ENCODE measurements at regions not wholly inside any gene's neighbourhood (a gene's known extent, or its start where the extent isn't known, plus 50 kb on each side); places are given as distances from the start of the nearest gene placed in this dataset.

DNA sequence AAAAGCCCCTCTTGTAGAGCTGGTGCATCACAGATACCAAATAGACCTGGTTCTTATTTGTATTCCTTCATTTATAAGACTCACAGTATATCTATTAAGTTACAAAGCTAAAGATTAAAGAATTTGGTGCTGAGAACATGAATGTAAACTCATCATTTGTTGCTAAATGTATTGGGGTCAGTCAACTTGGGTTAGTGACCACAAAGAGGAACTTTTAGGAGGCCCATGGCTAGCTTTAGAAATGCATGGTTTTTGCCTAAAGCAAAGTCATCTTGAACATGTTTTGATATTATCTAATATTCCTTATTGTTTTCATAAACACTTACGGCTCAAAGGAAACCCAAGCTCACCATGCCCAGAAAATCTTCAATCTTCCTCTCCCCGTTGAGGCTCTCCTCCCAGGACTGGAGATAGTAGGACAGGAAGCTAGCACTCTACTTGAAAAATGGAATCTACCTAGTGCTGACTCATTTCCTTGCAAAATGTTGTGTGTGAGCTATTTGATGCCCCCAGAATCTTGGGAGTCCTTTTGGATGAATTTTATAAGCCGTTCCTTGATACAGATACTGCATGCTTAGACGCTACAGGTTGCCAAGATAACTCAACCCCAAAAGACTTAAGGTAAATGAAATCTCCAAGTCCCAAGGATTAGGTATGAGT lies 121.4 kb downstream of the BMP2 start:
- Histone ChIP-seq H3K4me3 (ENCODE audit: low read length) (no peak overlapping the region), H3K4me1 (ENCODE audit: control insufficient read depth, insufficient read depth, low read length) (no peaks in the 10 kb centered on the region), H3K27me3 (ENCODE audit: control insufficient read depth, insufficient read depth, low read length) (no peaks in the 10 kb centered on the region), H3K9me3 (ENCODE audit: control insufficient read depth, insufficient read depth, low read length) (no peaks in the 10 kb centered on the region), H3K27ac (ENCODE audit: low read length) (no peak overlapping the region), H3K36me3 (ENCODE audit: control insufficient read depth, insufficient read depth, low read length) (no peaks in the 10 kb centered on the region)
- Mint-ChIP-seq H3K27me3 (ENCODE audit: low read depth in 2 of 2) (no peaks in the 10 kb centered on the region), H3K4me1 (no peaks in the 10 kb centered on the region), H3K4me3 (no peak overlapping the region), H3K36me3 (no peaks in the 10 kb centered on the region), H3K27ac (no peak overlapping the region), H3K9me3 (peaks cover 6 to 9% of the 10 kb centered on the region in 2 donors)
- 67% methylated on average over 2 of the region's 4 CpGs for WGBS (ENCODE audit: insufficient coverage)
- DNase-seq (no peak), ATAC-seq (no peak)
- TF ChIP-seq, protein P1, sequence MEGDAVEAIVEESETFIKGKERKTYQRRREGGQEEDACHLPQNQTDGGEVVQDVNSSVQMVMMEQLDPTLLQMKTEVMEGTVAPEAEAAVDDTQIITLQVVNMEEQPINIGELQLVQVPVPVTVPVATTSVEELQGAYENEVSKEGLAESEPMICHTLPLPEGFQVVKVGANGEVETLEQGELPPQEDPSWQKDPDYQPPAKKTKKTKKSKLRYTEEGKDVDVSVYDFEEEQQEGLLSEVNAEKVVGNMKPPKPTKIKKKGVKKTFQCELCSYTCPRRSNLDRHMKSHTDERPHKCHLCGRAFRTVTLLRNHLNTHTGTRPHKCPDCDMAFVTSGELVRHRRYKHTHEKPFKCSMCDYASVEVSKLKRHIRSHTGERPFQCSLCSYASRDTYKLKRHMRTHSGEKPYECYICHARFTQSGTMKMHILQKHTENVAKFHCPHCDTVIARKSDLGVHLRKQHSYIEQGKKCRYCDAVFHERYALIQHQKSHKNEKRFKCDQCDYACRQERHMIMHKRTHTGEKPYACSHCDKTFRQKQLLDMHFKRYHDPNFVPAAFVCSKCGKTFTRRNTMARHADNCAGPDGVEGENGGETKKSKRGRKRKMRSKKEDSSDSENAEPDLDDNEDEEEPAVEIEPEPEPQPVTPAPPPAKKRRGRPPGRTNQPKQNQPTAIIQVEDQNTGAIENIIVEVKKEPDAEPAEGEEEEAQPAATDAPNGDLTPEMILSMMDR (IDR thresholded peaks at IDR 0.05) = no peak
- intact Hi-C loops (cut with micrococcal nuclease) = no loop called here

DNA sequence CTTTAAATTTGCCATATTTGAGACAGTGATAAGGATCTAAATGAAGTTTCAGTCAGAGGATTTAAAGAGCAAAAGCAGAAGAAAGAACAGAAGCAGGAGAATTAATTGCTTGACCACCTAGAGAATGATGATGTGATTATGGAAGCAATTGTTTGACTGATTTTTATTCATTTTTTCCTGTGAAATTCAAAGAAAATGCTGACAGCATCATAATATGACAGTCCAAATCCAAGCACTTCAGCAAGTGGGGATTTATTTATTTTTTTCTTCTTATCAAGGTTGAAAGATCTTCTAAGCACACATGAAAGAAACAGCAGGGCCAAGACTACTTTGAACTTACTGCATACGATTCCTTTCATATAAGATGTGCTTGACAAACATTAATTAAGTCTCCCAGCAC lies 125.2 kb downstream of the BMP2 start:
- H3K27ac ChIP-seq (ENCODE audit: low read length) = no peak overlapping the region
- Mint-ChIP-seq H3K9me3 (peaks cover 0 to 4% of the 10 kb centered on the region in 2 donors), H3K36me3 (no peaks in the 10 kb centered on the region), H3K4me1 (no peaks in the 10 kb centered on the region), H3K27ac (no peak overlapping the region), H3K27me3 (ENCODE audit: low read depth in 2 of 2) (no peaks in the 10 kb centered on the region), H3K4me3 (no peak overlapping the region)
- H3K9me3 ChIP-seq (ENCODE audit: control insufficient read depth, insufficient read depth, low read length) = no peaks in the 10 kb centered on the region
- ATAC-seq (no peak), DNase-seq (no peak)
- no peaks in the 10 kb centered on the region for H3K27me3 ChIP-seq (ENCODE audit: control insufficient read depth, insufficient read depth, low read length)
- intact Hi-C loops (cut with micrococcal nuclease) = no loop called here
- H3K4me3 ChIP-seq (ENCODE audit: low read length) = no peak overlapping the region
- no CpG with 5 or more reads among the region's 1 CpG for WGBS (ENCODE audit: insufficient coverage)
- TF ChIP-seq, protein P1 (IDR thresholded peaks at IDR 0.05) = no peak
- no peaks in the 10 kb centered on the region for H3K4me1 ChIP-seq (ENCODE audit: control insufficient read depth, insufficient read depth, low read length)
- H3K36me3 ChIP-seq (ENCODE audit: control insufficient read depth, insufficient read depth, low read length) = no peaks in the 10 kb centered on the region

DNA sequence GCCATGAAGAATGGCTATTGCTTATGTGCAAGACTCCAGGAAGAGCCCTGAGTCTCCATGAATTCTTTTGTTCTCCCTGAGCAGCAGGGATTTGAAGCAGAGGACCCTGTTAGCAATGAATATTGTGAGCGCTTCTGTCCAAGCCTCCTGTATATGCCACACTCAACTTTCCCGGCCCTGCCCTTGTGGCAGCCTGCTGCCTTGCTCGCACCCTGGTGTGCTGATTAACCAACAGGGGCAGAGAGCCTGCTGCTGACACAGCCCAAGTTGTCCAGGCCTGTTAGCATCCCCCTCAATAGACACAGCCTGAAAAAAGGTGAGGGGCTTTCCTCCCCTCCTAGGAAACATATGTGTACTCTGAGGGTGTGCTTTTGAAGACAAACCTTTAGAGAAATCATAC lies 131.4 kb downstream of the BMP2 start:
- WGBS (ENCODE audit: insufficient coverage) = 94% methylated on average over 3 of the region's 3 CpGs
- H3K27me3 ChIP-seq (ENCODE audit: control insufficient read depth, insufficient read depth, low read length) = no peaks in the 10 kb centered on the region
- no peaks in the 10 kb centered on the region for H3K4me1 ChIP-seq (ENCODE audit: control insufficient read depth, insufficient read depth, low read length)
- ATAC-seq = no peak
- H3K36me3 ChIP-seq (ENCODE audit: control insufficient read depth, insufficient read depth, low read length) = no peaks in the 10 kb centered on the region
- H3K9me3 ChIP-seq (ENCODE audit: control insufficient read depth, insufficient read depth, low read length) = no peaks in the 10 kb centered on the region
- Mint-ChIP-seq H3K27me3 (ENCODE audit: low read depth in 2 of 2) (no peaks in the 10 kb centered on the region), H3K36me3 (no peaks in the 10 kb centered on the region), H3K4me1 (no peaks in the 10 kb centered on the region), H3K9me3 (peaks cover 0 to 4% of the 10 kb centered on the region in 2 donors), H3K4me3 (no peak overlapping the region), H3K27ac (no peak overlapping the region)
- DNase-seq = no peak
- no peak overlapping the region for H3K27ac ChIP-seq (ENCODE audit: low read length)
- TF ChIP-seq, protein P1 (IDR thresholded peaks at IDR 0.05) = no peak
- H3K4me3 ChIP-seq (ENCODE audit: low read length) = no peak overlapping the region
- intact Hi-C loops (cut with micrococcal nuclease) = no loop called here

DNA sequence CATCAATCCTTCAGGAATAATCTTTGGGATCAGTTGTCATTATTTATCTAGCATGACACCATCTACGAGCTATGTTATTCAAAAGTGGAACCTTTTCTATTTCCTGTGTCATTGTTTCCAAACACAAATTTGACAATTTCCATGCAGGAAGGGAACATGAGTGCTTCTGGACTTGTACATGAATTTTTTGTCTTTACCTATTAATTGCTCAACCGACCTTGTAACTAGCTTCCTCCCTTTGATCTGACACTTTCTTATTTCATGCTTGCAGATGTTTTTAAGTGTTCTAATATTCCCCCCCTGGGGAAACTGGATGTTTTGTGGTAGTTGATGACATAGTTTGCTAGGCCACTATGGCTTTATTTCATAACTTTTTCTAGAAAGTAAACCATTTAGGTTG lies 139.4 kb downstream of the BMP2 start:
- H3K4me1 Mint-ChIP-seq = no peaks in the 10 kb centered on the region
- H3K27me3 Mint-ChIP-seq (ENCODE audit: low read depth in 2 of 2) = no peaks in the 10 kb centered on the region
- H3K4me3 Mint-ChIP-seq = no peak overlapping the region
- no peak overlapping the region for H3K27ac Mint-ChIP-seq
- Histone ChIP-seq H3K9me3 (ENCODE audit: control insufficient read depth, insufficient read depth, low read length) (no peaks in the 10 kb centered on the region), H3K36me3 (ENCODE audit: control insufficient read depth, insufficient read depth, low read length) (no peaks in the 10 kb centered on the region), H3K27ac (ENCODE audit: low read length) (no peak overlapping the region), H3K27me3 (ENCODE audit: control insufficient read depth, insufficient read depth, low read length) (no peaks in the 10 kb centered on the region), H3K4me1 (ENCODE audit: control insufficient read depth, insufficient read depth, low read length) (no peaks in the 10 kb centered on the region), H3K4me3 (ENCODE audit: low read length) (no peak overlapping the region)
- TF ChIP-seq, protein P1 (IDR thresholded peaks at IDR 0.05) = no peak
- intact Hi-C loops (cut with micrococcal nuclease) = no loop called here
- H3K9me3 Mint-ChIP-seq = peaks cover 0 to 2% of the 10 kb centered on the region in 2 donors
- no peak for DNase-seq
- WGBS (ENCODE audit: insufficient coverage) = 88% methylated on average over 2 of the region's 2 CpGs
- no peaks in the 10 kb centered on the region for H3K36me3 Mint-ChIP-seq
- ATAC-seq = no peak

All from natural killer cell (primary cell).